ENCODE measurements at regions not wholly inside any gene's neighbourhood (a gene's known extent, or its start where the extent isn't known, plus 50 kb on each side); places are given as distances from the start of the nearest gene placed in this dataset.

- TF ChIP-seq, protein P1, sequence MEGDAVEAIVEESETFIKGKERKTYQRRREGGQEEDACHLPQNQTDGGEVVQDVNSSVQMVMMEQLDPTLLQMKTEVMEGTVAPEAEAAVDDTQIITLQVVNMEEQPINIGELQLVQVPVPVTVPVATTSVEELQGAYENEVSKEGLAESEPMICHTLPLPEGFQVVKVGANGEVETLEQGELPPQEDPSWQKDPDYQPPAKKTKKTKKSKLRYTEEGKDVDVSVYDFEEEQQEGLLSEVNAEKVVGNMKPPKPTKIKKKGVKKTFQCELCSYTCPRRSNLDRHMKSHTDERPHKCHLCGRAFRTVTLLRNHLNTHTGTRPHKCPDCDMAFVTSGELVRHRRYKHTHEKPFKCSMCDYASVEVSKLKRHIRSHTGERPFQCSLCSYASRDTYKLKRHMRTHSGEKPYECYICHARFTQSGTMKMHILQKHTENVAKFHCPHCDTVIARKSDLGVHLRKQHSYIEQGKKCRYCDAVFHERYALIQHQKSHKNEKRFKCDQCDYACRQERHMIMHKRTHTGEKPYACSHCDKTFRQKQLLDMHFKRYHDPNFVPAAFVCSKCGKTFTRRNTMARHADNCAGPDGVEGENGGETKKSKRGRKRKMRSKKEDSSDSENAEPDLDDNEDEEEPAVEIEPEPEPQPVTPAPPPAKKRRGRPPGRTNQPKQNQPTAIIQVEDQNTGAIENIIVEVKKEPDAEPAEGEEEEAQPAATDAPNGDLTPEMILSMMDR (IDR thresholded peaks at IDR 0.05) = no peak
- TF ChIP-seq ZFX (IDR thresholded peaks at IDR 0.05; ENCODE audit: borderline replicate concordance) = no peak
Measured at GRCh38 chr5:30676223-30676840, 517.2 kb upstream of the CDH6 start.
